ENCODE measurements at regions not wholly inside any gene's neighbourhood (a gene's known extent, or its start where the extent isn't known, plus 50 kb on each side); places are given as distances from the start of the nearest gene placed in this dataset.

- TF ChIP-seq CTCF (conservative IDR thresholded peaks at IDR 0.05; ENCODE audit: low read depth, low read length), result peak; percentile 4
- H3K4me3 ChIP-seq (ENCODE audit: low read depth, low read length), result no peak overlapping the region
- DNase-seq (ENCODE audit: low read depth), result peak; percentile 5
Observed at GRCh38 chr2:3001615-3002560, 375.7 kb downstream of the EIPR1 start.

GRCh38 chr2:3000968-3001367 lies 376.6 kb downstream of the EIPR1 start:
- H3K4me3 ChIP-seq (ENCODE audit: low read depth, low read length), result no peak overlapping the region
- no peak for DNase-seq (ENCODE audit: low read depth)
- no peak for TF ChIP-seq CTCF (conservative IDR thresholded peaks at IDR 0.05; ENCODE audit: low read depth, low read length)

- H3K4me3 ChIP-seq (ENCODE audit: low read depth, low read length), result no peak overlapping the region
- no peak for DNase-seq (ENCODE audit: low read depth)
- TF ChIP-seq CTCF (conservative IDR thresholded peaks at IDR 0.05; ENCODE audit: low read depth, low read length), result no peak
Observed at GRCh38 chr2:3000125-3000524, 377.5 kb downstream of the EIPR1 start.

GRCh38 chr2:2998971-2999370 lies 378.6 kb downstream of the EIPR1 start:
- TF ChIP-seq CTCF (conservative IDR thresholded peaks at IDR 0.05; ENCODE audit: low read depth, low read length), result no peak
- no peak overlapping the region for H3K4me3 ChIP-seq (ENCODE audit: low read depth, low read length)
- DNase-seq (ENCODE audit: low read depth), result no peak

GRCh38 chr2:2993172-2993692 lies 384.4 kb downstream of the EIPR1 start:
- no peak for TF ChIP-seq CTCF (conservative IDR thresholded peaks at IDR 0.05; ENCODE audit: low read depth, low read length)
- DNase-seq (ENCODE audit: low read depth), result no peak
- no peak overlapping the region for H3K4me3 ChIP-seq (ENCODE audit: low read depth, low read length)

- H3K4me3 ChIP-seq (ENCODE audit: low read depth, low read length), result no peak overlapping the region
- DNase-seq (ENCODE audit: low read depth), result no peak
- TF ChIP-seq CTCF (conservative IDR thresholded peaks at IDR 0.05; ENCODE audit: low read depth, low read length), result no peak
Observed at GRCh38 chr2:2992634-2993033, 385.0 kb downstream of the EIPR1 start.

All from choroid plexus epithelial cell (primary cell).